Stimulated activated CD4-positive, alpha-beta T cell treated with anti-CD3 and anti-CD28 coated beads, Interleukin-4, amount 100 ng/mL, for 48 hours (primary cell): ENCODE measurements at regions not wholly inside any gene's neighbourhood (a gene's known extent, or its start where the extent isn't known, plus 50 kb on each side); places are given as distances from the start of the nearest gene placed in this dataset.

Source experiments
- DNase-seq, 2 donors: peaks; one replicate each; pipeline ENCODE4 v3.0.0-alpha.2; 2020; ENCODE audit warnings: low read depth in 2 of 2

DNA sequence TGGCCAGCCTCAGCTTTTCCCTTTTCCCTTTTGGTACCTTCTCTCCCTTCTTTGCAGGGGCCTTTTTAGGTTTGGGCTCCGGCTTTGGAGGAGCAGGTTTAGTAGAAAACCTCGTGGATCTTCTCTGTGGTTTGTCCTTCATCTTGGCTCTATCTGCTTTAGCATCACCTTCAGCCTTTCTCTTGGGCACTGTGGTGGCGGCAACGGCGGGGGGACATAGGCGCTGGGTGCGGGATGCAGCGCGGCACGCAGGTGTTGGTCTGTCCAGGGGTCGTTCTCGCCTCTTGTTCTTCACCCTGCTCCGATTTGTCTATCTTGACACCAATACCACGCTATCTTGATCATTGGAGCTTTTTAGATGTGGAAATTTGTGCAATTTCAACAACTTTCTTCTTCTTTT lies 64.5 kb upstream of the SMAD3 start:
- DNase-seq, result no peak

DNA sequence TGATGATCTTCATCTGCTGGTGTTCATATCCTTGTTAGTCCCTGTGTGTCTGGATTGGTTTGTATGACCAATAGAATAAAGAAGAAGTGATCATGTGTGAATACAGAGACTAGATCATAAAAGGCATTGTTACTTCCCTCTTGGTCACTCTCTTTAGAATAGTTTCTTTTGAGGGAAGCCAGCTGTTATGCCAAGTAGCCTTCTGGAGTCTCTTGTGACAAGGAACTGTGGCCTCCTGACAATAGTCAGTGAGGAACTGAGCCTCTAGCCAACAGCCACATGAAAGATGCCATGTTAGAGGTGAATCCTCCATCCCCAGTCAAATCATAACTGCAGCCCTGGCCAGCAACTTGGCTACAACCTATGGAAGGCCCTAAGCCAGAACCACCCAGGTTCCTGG lies 63.0 kb upstream of the SMAD3 start:
- no peak for DNase-seq

GRCh38 chr15:67003586-67003985 lies 61.8 kb upstream of the SMAD3 start:
- no peak for DNase-seq

DNA sequence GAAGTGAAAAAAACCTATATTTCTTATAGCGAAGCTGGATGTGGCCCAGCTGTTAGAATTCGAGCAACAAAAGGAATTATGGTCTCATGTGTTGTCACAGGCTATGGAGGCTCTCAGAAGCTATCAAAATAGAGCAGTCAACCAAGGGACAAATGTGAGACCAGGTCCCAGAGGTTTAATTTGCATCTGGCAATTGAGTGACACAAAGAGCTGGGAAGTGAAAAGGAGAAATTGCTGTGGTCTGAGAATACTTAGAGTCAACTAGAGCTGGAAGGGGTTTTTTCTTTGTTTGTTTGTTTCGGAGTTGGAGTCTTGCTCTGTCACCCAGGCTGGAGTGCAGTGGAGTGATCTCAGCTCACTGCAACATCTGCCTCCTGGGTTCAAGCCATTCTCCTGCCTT lies 61.3 kb upstream of the SMAD3 start:
- no peak for DNase-seq

GRCh38 chr15:67005294-67005996 lies 60.0 kb upstream of the SMAD3 start:
- DNase-seq, result no peak

DNA sequence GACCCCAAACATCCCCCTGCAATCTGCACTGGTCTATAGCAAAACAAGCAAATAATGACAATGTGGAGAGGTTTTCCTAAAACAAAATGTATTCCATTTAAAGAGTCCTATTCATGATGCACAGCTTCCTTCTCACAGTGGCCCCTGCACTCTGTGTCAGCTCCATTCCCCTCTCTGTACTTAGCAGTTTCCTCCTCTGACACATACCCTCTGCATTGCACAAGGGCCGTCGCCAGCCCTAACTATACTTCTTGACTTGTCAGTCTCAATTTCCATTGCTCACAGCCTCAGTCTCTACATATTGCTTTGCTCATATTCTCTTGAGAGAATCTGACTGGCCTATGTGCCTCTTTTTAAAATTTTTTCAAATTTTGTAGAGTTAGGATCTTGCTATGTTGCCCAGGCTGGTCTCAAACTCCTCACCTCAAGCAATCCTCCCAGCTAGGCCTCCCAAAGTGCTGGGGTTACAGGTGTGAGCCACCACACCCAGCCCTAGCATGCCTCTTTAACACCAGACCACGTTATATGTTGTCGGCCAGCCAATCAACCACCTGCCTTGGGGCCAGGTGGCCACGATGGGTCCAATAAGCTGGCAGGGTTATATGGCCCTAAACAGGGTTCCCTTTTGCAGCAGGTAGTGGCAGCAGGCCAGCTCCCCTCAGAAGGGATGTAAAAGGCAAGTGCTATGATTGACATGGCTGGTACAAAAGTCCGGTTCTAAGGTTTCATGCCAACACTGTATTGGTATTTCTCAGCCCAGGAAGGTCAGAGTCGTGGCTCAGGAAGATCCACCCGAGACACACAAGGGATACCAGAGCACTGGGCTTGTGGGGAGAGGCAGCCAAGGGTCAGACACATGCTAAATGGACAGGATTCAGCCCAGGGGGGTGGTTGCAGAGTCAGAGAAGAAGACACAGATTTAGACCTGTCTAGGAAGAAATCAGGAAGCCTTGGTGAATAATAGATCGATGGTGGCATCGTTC lies 59.0 kb upstream of the SMAD3 start:
- DNase-seq, result no peak

DNA sequence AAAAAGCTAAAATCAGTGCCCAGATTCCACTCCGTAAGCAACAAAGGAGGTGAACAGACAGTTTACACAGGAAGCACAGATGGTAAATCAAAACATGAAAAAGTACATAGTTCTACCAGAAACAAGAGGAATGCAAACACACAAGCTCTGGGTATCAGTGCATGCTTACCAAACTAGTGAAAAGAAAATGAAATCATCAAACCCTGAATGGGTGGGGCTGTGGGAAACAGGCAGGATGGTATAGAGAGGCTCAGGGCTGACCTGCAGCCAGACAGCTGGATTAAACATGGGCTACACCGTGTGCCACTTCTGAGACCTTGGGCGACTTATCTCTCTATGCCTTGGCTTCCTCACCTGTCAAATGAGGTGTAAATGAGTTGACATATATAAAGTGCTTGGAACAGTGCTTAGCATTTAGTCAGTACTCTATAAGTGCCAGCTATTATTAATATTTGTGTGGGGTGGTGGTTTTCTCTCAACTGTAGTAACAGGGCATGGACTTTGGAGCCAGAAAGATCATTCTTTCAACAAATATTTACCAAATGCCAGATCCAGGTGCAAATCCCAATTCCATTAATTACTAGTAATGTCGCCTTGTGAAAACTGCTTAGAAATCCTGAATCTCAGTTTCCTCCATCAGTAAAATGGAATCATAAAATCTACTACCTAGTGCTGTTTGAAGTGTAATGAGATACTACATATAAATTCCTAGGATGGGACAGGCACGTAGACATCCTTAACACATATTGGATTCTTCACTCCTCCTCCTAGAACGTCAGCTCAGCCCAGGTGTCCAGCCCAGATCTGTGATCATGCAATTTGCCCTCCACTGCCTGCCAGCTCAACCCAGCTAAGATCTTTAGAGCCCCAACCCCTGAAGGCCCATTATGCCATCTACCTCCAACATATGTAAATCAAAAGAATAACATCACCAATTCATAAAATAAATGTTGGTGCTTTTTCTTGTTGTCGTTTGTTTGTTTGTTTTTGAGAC lies 55.5 kb upstream of the SMAD3 start:
- DNase-seq, result no peak

DNA sequence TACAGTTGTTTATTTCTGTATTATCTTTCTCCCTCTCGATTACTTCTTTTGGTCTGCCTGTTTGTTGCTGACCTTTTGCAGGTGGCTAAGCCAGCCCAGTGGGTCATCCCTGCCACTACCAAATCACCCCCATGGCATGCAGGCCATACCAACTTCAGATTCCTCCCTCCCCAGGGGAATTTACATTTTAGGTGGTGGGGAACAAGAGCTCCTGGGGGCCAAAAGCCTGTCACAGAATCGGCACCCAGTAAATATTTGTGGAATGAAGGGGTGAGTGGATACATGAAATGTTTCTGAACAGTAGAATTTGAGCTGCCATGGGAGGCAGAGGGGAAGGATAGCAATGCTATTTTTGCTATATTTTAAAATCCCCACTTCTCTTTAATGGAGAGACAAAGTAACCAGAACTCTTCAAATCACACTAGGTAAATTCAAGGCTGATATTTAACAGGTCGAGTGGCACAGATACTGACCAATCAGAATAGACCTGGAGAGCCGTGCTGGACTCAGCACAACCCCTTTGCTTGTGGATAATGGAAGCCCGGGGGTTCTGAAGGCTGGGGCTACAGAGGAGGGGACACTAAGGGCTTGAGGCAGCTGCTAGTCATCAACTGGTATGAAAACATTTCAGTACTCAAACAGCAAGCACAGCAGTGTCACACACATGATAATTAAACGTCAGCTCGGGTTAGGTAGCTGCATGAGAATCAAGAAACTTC lies 54.3 kb upstream of the SMAD3 start:
- DNase-seq, result no peak

GRCh38 chr15:67011617-67012005 lies 53.8 kb upstream of the SMAD3 start:
- DNase-seq, result no peak

DNA sequence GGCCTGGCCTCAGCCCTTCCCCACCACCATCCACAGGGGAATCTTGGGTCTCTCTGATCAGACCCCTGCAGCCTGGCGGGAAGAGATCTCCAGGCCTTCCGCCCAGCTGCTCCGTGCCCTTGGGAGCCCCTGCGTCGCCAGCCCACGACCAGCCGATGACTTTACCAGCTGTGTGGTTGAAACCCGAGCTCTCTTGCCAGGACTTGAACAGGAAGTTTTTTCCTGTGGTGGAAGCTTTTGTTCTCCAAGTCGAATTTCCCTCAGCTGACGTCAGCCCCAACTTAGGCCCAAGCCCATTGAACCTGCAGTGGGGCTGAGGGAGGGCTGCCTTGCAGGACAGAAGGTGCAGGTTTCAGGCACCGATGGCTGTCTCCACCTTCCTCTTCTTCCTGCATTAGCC lies 51.7 kb upstream of the SMAD3 start:
- DNase-seq, result no peak
